Neural progenitor cell (in vitro differentiated cells): ENCODE measurements at regions not wholly inside any gene's neighbourhood (a gene's known extent, or its start where the extent isn't known, plus 50 kb on each side); places are given as distances from the start of the nearest gene placed in this dataset.

ENCODE experiments used
- CTCF ChIP-seq: fragments of 200-600 bp; sonication (generic); IDR thresholded peaks from 2 replicates; pipeline ENCODE4 v1.5.1; 2017; ENCODE audit warnings: antibody characterized with exemption, mild to moderate bottlenecking
- EZH2 ChIP-seq: fragments of 200-600 bp; sonication (generic); IDR thresholded peaks from 2 replicates; pipeline ENCODE4 v1.6.1; 2017; ENCODE audit warnings: antibody characterized with exemption, mild to moderate bottlenecking, moderate library complexity
- EZH2phosphoT487 ChIP-seq: fragments of 200-600 bp; sonication (generic); IDR thresholded peaks from 2 replicates; pipeline ENCODE4 v1.6.1; 2017; ENCODE audit warnings: antibody characterized with exemption

GRCh38 chr10:104520653-104521052, 120.4 kb upstream of the SORCS3 start:
- TF ChIP-seq EZH2 = no peak
- TF ChIP-seq CTCF = no peak
- no peak for TF ChIP-seq EZH2phosphoT487
